ENCODE measurements at regions not wholly inside any gene's neighbourhood (a gene's known extent, or its start where the extent isn't known, plus 50 kb on each side); places are given as distances from the start of the nearest gene placed in this dataset.

DNA sequence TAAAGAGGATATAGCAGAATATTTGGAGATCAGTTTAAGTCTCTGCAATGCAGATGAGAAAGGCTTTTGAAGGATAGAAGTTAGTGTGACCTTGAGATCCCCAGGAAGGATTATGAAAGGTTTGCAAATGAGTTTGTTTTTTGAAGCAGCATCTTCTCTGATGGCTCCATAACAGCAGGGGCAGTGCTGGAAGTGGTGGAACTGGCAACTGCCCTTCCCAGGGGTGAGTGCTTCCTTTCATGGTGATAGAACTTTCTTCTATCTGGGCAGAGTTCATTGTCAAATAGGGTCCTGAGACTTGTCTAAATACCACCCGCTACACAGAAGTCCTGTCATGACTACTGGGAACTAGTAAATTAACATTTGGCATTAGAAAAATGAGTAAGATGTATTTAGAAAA, 314.2 kb upstream of the MCTP2 start:
- intact Hi-C loops (cut with micrococcal nuclease) (no loop called here), in situ Hi-C loops (cut with MboI; ENCODE audit: low sequenced_read_pairs) (no loop called here), dilution Hi-C loops (cut with HindIII; ENCODE audit: low sequenced_read_pairs, unreplicated experiment) (no loop called here)
- no peak overlapping the region for H2AK5ac ChIP-seq (ENCODE audit: low read depth, low read length)
- no peak overlapping the region for H3K4ac ChIP-seq (ENCODE audit: low read depth, low read length)
- no peak overlapping the region for H3K4me3 ChIP-seq (ENCODE audit: insufficient read depth, low read depth, low read length)
- H3K9me1 ChIP-seq (ENCODE audit: insufficient read depth, low read length): no peaks in the 10 kb centered on the region
- H3K23ac ChIP-seq (ENCODE audit: low read depth, low read length): no peak overlapping the region
- no peak overlapping the region for H4K91ac ChIP-seq (ENCODE audit: insufficient read depth, low read depth, low read length)
- H2BK20ac ChIP-seq (ENCODE audit: low read depth, low read length): no peak overlapping the region
- H2BK120ac ChIP-seq (ENCODE audit: low read depth, low read length): no peak overlapping the region
- H3K9ac ChIP-seq (ENCODE audit: low read depth, low read length): no peak overlapping the region
- no peak overlapping the region for H2AFZ ChIP-seq (replicated peaks; ENCODE audit: low read length, poor library complexity)
- no peak overlapping the region for H4K5ac ChIP-seq (ENCODE audit: low read depth, low read length)
- CTCF ChIA-PET: no interaction called here
- DNase-seq: no peak
- H3K36me3 ChIP-seq (ENCODE audit: control insufficient read depth, insufficient read depth, low read length): no peaks in the 10 kb centered on the region
- H3K27me3 ChIP-seq (ENCODE audit: control insufficient read depth, insufficient read depth, low read length): no peaks in the 10 kb centered on the region
- BruUV-seq (replicated peaks): no TSS peak
- H2BK5ac ChIP-seq (ENCODE audit: low read depth, low read length, poor library complexity, severe bottlenecking): no peak overlapping the region
- H3K14ac ChIP-seq (replicated peaks; ENCODE audit: low read depth, low read length): no peak overlapping the region
- POLR2A ChIA-PET (ENCODE audit: unreplicated experiment): no interaction called here
- no peak overlapping the region for H3K4me2 ChIP-seq (ENCODE audit: low read depth, low read length)
- no peaks in the 10 kb centered on the region for H4K20me1 ChIP-seq (ENCODE audit: insufficient read depth, low read length)
- H2AK9ac ChIP-seq (replicated peaks; ENCODE audit: low read depth, low read length, poor library complexity): no peak overlapping the region
- TF ChIP-seq BHLHE40 (IDR thresholded peaks at IDR 0.05; ENCODE audit: low read depth, low read length) (no peak), RCOR1 (IDR thresholded peaks at IDR 0.05; ENCODE audit: insufficient replicate concordance, low read length) (no peak), RAD21 (IDR thresholded peaks at IDR 0.05; ENCODE audit: low read length) (no peak), MXI1 (IDR thresholded peaks at IDR 0.05; ENCODE audit: borderline replicate concordance, low read depth, low read length) (no peak), CEBPB (IDR thresholded peaks at IDR 0.05; ENCODE audit: low read depth, low read length) (no peak), SMC3 (IDR thresholded peaks at IDR 0.05; ENCODE audit: low read depth, low read length) (no peak), NFE2L2 (IDR thresholded peaks at IDR 0.05; ENCODE audit: low read depth, low read length) (no peak)
- TF ChIP-seq, protein P1, sequence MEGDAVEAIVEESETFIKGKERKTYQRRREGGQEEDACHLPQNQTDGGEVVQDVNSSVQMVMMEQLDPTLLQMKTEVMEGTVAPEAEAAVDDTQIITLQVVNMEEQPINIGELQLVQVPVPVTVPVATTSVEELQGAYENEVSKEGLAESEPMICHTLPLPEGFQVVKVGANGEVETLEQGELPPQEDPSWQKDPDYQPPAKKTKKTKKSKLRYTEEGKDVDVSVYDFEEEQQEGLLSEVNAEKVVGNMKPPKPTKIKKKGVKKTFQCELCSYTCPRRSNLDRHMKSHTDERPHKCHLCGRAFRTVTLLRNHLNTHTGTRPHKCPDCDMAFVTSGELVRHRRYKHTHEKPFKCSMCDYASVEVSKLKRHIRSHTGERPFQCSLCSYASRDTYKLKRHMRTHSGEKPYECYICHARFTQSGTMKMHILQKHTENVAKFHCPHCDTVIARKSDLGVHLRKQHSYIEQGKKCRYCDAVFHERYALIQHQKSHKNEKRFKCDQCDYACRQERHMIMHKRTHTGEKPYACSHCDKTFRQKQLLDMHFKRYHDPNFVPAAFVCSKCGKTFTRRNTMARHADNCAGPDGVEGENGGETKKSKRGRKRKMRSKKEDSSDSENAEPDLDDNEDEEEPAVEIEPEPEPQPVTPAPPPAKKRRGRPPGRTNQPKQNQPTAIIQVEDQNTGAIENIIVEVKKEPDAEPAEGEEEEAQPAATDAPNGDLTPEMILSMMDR (conservative IDR thresholded peaks at IDR 0.05; ENCODE audit: low read depth, low read length): no peak
- TF ChIP-seq, protein P2, sequence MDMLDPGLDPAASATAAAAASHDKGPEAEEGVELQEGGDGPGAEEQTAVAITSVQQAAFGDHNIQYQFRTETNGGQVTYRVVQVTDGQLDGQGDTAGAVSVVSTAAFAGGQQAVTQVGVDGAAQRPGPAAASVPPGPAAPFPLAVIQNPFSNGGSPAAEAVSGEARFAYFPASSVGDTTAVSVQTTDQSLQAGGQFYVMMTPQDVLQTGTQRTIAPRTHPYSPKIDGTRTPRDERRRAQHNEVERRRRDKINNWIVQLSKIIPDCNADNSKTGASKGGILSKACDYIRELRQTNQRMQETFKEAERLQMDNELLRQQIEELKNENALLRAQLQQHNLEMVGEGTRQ (IDR thresholded peaks at IDR 0.05; ENCODE audit: low read depth, low read length): no peak
- TF ChIP-seq, protein P3, sequence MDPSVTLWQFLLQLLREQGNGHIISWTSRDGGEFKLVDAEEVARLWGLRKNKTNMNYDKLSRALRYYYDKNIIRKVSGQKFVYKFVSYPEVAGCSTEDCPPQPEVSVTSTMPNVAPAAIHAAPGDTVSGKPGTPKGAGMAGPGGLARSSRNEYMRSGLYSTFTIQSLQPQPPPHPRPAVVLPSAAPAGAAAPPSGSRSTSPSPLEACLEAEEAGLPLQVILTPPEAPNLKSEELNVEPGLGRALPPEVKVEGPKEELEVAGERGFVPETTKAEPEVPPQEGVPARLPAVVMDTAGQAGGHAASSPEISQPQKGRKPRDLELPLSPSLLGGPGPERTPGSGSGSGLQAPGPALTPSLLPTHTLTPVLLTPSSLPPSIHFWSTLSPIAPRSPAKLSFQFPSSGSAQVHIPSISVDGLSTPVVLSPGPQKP (IDR thresholded peaks at IDR 0.05; ENCODE audit: borderline replicate concordance, low read depth, low read length): no peak
- no peak overlapping the region for H4K8ac ChIP-seq (ENCODE audit: low read depth in 2 of 2, low read length in 2 of 2)
- no peaks in the 10 kb centered on the region for H3K79me1 ChIP-seq (ENCODE audit: low read depth in 1 of 2, low read length in 2 of 2)
- WGBS, 2 experiments (ENCODE audit: extremely low coverage in 2 of 2, insufficient read length in 1 of 2): no CpG with 5 or more reads among the region's 1 CpG
- H3K4me1 ChIP-seq (ENCODE audit: control insufficient read depth, insufficient read depth, low read length): no peaks in the 10 kb centered on the region
- H3K56ac ChIP-seq (ENCODE audit: extremely low read depth, insufficient read depth, low read length): no peak overlapping the region
- no peak overlapping the region for H3K18ac ChIP-seq (ENCODE audit: low read depth, low read length)
- H3K9me3 ChIP-seq (ENCODE audit: control insufficient read depth, insufficient read depth, low read length): peaks cover 4% of the 10 kb centered on the region
- no peak overlapping the region for H3K27ac ChIP-seq (ENCODE audit: insufficient read depth, low read length)
- no peak for ATAC-seq (ENCODE audit: low read depth)
- no peak overlapping the region for H2BK15ac ChIP-seq (ENCODE audit: low read depth, low read length)
